Activated T-helper 17 cell treated with anti-CD3 and anti-CD28 coated beads, Interleukin-2, amount 50 U/mL, for 72 hours (primary cell): ENCODE measurements at regions not wholly inside any gene's neighbourhood (a gene's known extent, or its start where the extent isn't known, plus 50 kb on each side); places are given as distances from the start of the nearest gene placed in this dataset.

Source experiments
- ATAC-seq: fragments of 150-1000 bp; cut with Tn5 transposase; replicated peaks from 2 replicates; pipeline ENCODE4 v1.10.0; 2021; ENCODE audit warnings: mild to moderate bottlenecking, moderate library complexity
- H3K27ac Mint-ChIP-seq: one replicate; pipeline ENCODE4 v1.8.0; 2022; ENCODE audit warnings: mixed read lengths
- H3K27me3 Mint-ChIP-seq: one replicate; pipeline ENCODE4 v1.8.0; 2022; ENCODE audit warnings: mixed read lengths
- H3K36me3 Mint-ChIP-seq: one replicate; pipeline ENCODE4 v1.8.0; 2022; ENCODE audit warnings: low read depth, mild to moderate bottlenecking, mixed read lengths
- H3K4me1 Mint-ChIP-seq: one replicate; pipeline ENCODE4 v1.8.0; 2022; ENCODE audit warnings: mixed read lengths
- H3K4me3 Mint-ChIP-seq: one replicate; pipeline ENCODE4 v1.8.0; 2022; ENCODE audit warnings: mild to moderate bottlenecking, mixed read lengths
- H3K9me3 Mint-ChIP-seq: one replicate; pipeline ENCODE4 v1.8.0; 2022; ENCODE audit warnings: mixed read lengths

- ATAC-seq: no peak
- no peaks in the 10 kb centered on the region for H3K36me3 Mint-ChIP-seq
- H3K27ac Mint-ChIP-seq: peak overlapping the region; percentile 74
- H3K27me3 Mint-ChIP-seq: no peaks in the 10 kb centered on the region
- no peaks in the 10 kb centered on the region for H3K9me3 Mint-ChIP-seq
- peak overlapping the region; percentile 53 for H3K4me3 Mint-ChIP-seq
- peaks cover 46% of the 10 kb centered on the region for H3K4me1 Mint-ChIP-seq
Observed at GRCh38 chr5:40389591-40389990, 290.1 kb upstream of the PTGER4 start.

GRCh38 chr5:40386289-40386688 is 293.4 kb upstream of the PTGER4 start:
- Mint-ChIP-seq H3K4me1 (peaks cover 59% of the 10 kb centered on the region), H3K9me3 (no peaks in the 10 kb centered on the region), H3K27me3 (no peaks in the 10 kb centered on the region), H3K36me3 (peaks cover 8% of the 10 kb centered on the region), H3K4me3 (peak overlapping the region; percentile 74), H3K27ac (peak overlapping the region; percentile 96)
- peak; percentile 47 for ATAC-seq

- no peaks in the 10 kb centered on the region for H3K9me3 Mint-ChIP-seq
- H3K27ac Mint-ChIP-seq: peak overlapping the region; percentile 96
- H3K4me1 Mint-ChIP-seq: peaks cover 59% of the 10 kb centered on the region
- no peaks in the 10 kb centered on the region for H3K27me3 Mint-ChIP-seq
- H3K36me3 Mint-ChIP-seq: peaks cover 8% of the 10 kb centered on the region
- no peak for ATAC-seq
- H3K4me3 Mint-ChIP-seq: peak overlapping the region; percentile 74
Observed at GRCh38 chr5:40385544-40385943, 294.2 kb upstream of the PTGER4 start.

- Mint-ChIP-seq H3K9me3 (peaks cover 4% of the 10 kb centered on the region), H3K36me3 (peaks cover 8% of the 10 kb centered on the region), H3K27me3 (no peaks in the 10 kb centered on the region), H3K27ac (peak overlapping the region; percentile 96), H3K4me3 (peak overlapping the region; percentile 74), H3K4me1 (peaks cover 58% of the 10 kb centered on the region)
- no peak for ATAC-seq
Observed at GRCh38 chr5:40384782-40385390, 294.8 kb upstream of the PTGER4 start.

- Mint-ChIP-seq H3K9me3 (peaks cover 4% of the 10 kb centered on the region), H3K27ac (peak overlapping the region; percentile 96), H3K4me3 (peak overlapping the region; percentile 74), H3K27me3 (no peaks in the 10 kb centered on the region), H3K4me1 (peaks cover 54% of the 10 kb centered on the region), H3K36me3 (peaks cover 8% of the 10 kb centered on the region)
- peak; percentile 80 for ATAC-seq
Observed at GRCh38 chr5:40383749-40384651, 295.7 kb upstream of the PTGER4 start.

GRCh38 chr5:40381676-40382363 is 297.9 kb upstream of the PTGER4 start:
- ATAC-seq: peak; percentile 42
- H3K9me3 Mint-ChIP-seq: peaks cover 11% of the 10 kb centered on the region
- H3K4me1 Mint-ChIP-seq: peaks cover 54% of the 10 kb centered on the region
- H3K4me3 Mint-ChIP-seq: peak overlapping the region; percentile 74
- peaks cover 8% of the 10 kb centered on the region for H3K36me3 Mint-ChIP-seq
- H3K27me3 Mint-ChIP-seq: no peaks in the 10 kb centered on the region
- peak overlapping the region; percentile 67 for H3K27ac Mint-ChIP-seq

- Mint-ChIP-seq H3K27me3 (no peaks in the 10 kb centered on the region), H3K4me3 (peak overlapping the region; percentile 74), H3K36me3 (peaks cover 8% of the 10 kb centered on the region), H3K9me3 (peaks cover 11% of the 10 kb centered on the region), H3K27ac (peak overlapping the region; percentile 67), H3K4me1 (peaks cover 51% of the 10 kb centered on the region)
- no peak for ATAC-seq
Observed at GRCh38 chr5:40381016-40381415, 298.7 kb upstream of the PTGER4 start.

- ATAC-seq: peak; percentile 49
- H3K4me1 Mint-ChIP-seq: peaks cover 30% of the 10 kb centered on the region
- no peaks in the 10 kb centered on the region for H3K36me3 Mint-ChIP-seq
Observed at GRCh38 chr5:40378396-40379177, 301.1 kb upstream of the PTGER4 start.

GRCh38 chr5:40376566-40376965 is 303.1 kb upstream of the PTGER4 start:
- no peaks in the 10 kb centered on the region for H3K36me3 Mint-ChIP-seq
- no peak for ATAC-seq
- H3K4me3 Mint-ChIP-seq: no peak overlapping the region
- H3K4me1 Mint-ChIP-seq: peaks cover 24% of the 10 kb centered on the region
- no peak overlapping the region for H3K27ac Mint-ChIP-seq
- H3K9me3 Mint-ChIP-seq: peaks cover 11% of the 10 kb centered on the region
- no peaks in the 10 kb centered on the region for H3K27me3 Mint-ChIP-seq

More at GRCh38 chr5:40378396-40379177, 301.1 kb upstream of the PTGER4 start:
- peak overlapping the region; percentile 47 for H3K4me3 Mint-ChIP-seq
- H3K27ac Mint-ChIP-seq: peak overlapping the region; percentile 79
- H3K9me3 Mint-ChIP-seq: peaks cover 11% of the 10 kb centered on the region
- H3K27me3 Mint-ChIP-seq: no peaks in the 10 kb centered on the region

- ATAC-seq: no peak
- Mint-ChIP-seq H3K36me3 (no peaks in the 10 kb centered on the region), H3K27ac (no peak overlapping the region), H3K27me3 (no peaks in the 10 kb centered on the region), H3K9me3 (peaks cover 14% of the 10 kb centered on the region), H3K4me3 (no peak overlapping the region), H3K4me1 (peaks cover 16% of the 10 kb centered on the region)
Observed at GRCh38 chr5:40374853-40375252, 304.9 kb upstream of the PTGER4 start.

- Mint-ChIP-seq H3K9me3 (peaks cover 13% of the 10 kb centered on the region), H3K4me3 (no peak overlapping the region), H3K27me3 (no peaks in the 10 kb centered on the region), H3K4me1 (peaks cover 5% of the 10 kb centered on the region), H3K27ac (peak overlapping the region; percentile 12), H3K36me3 (no peaks in the 10 kb centered on the region)
- ATAC-seq: no peak
Observed at GRCh38 chr5:40368200-40368599, 311.5 kb upstream of the PTGER4 start.

- Mint-ChIP-seq H3K27ac (no peak overlapping the region), H3K27me3 (no peaks in the 10 kb centered on the region), H3K9me3 (peaks cover 13% of the 10 kb centered on the region), H3K4me3 (no peak overlapping the region), H3K4me1 (peaks cover 5% of the 10 kb centered on the region), H3K36me3 (no peaks in the 10 kb centered on the region)
- no peak for ATAC-seq
Observed at GRCh38 chr5:40367255-40367654, 312.5 kb upstream of the PTGER4 start.

GRCh38 chr5:40365342-40366330 is 314.1 kb upstream of the PTGER4 start:
- Mint-ChIP-seq H3K36me3 (no peaks in the 10 kb centered on the region), H3K27me3 (no peaks in the 10 kb centered on the region), H3K4me1 (peaks cover 5% of the 10 kb centered on the region), H3K27ac (peak overlapping the region; percentile 47), H3K9me3 (peaks cover 8% of the 10 kb centered on the region), H3K4me3 (no peak overlapping the region)
- no peak for ATAC-seq
